HL-60 (cell line): ENCODE measurements at regions not wholly inside any gene's neighbourhood (a gene's known extent, or its start where the extent isn't known, plus 50 kb on each side); places are given as distances from the start of the nearest gene placed in this dataset.

Experiments used
- DNase-seq, 2 experiments: peaks; one replicate each; pipeline ENCODE4 v3.0.0-alpha.2; 2010 to 2020; ENCODE audit warnings: low read depth in 1 of 2, low spot score in 1 of 2
- H3K27ac ChIP-seq: fragments of 250-450 bp; sonication (Bioruptor Pico); replicated peaks from 2 replicates; pipeline ENCODE4 v1.5.1; 2020; ENCODE audit warnings: mild to moderate bottlenecking, moderate library complexity
- H3K27me3 ChIP-seq: fragments of 250-450 bp; sonication (Bioruptor Pico); 2 replicates; pipeline ENCODE4 v1.5.1; 2021; ENCODE audit warnings: mild to moderate bottlenecking, moderate library complexity; ENCODE audit not compliant: insufficient read depth, poor library complexity, severe bottlenecking
- H3K4me3 ChIP-seq: replicated peaks from 2 replicates; pipeline ENCODE4 v1.5.1; 2011; ENCODE audit warnings: mild to moderate bottlenecking, control low read depth, low read length; ENCODE audit not compliant: insufficient read depth
- CTCF ChIP-seq: IDR thresholded peaks from one replicate; pipeline ENCODE4 v1.5.1; 2011; ENCODE audit warnings: low read length, control low read depth, inconsistent platforms; ENCODE audit not compliant: insufficient read depth
- GABPA ChIP-seq: IDR thresholded peaks from 2 replicates; pipeline ENCODE4 v1.6.1; 2012; ENCODE audit warnings: low read depth
- POLR2AphosphoS5 ChIP-seq: IDR thresholded peaks from 2 replicates; pipeline ENCODE4 v1.6.1; 2012; ENCODE audit warnings: low read depth
- SPI1 ChIP-seq: IDR thresholded peaks from 2 replicates; pipeline ENCODE4 v1.6.1; 2012; ENCODE audit warnings: low read depth, mild to moderate bottlenecking, borderline replicate concordance
- TF ChIP-seq, protein P1 (sequence below): IDR thresholded peaks from 2 replicates; pipeline ENCODE4 v1.6.1; 2012; ENCODE audit warnings: low read depth; ENCODE audit not compliant: insufficient replicate concordance

GRCh38 chr14:56903304-56903969, 93.2 kb upstream of the OTX2 start:
- Histone ChIP-seq H3K27ac (no peak overlapping the region), H3K4me3 (no peak overlapping the region), H3K27me3 (peaks cover 9% of the 10 kb centered on the region)
- TF ChIP-seq, protein P1, sequence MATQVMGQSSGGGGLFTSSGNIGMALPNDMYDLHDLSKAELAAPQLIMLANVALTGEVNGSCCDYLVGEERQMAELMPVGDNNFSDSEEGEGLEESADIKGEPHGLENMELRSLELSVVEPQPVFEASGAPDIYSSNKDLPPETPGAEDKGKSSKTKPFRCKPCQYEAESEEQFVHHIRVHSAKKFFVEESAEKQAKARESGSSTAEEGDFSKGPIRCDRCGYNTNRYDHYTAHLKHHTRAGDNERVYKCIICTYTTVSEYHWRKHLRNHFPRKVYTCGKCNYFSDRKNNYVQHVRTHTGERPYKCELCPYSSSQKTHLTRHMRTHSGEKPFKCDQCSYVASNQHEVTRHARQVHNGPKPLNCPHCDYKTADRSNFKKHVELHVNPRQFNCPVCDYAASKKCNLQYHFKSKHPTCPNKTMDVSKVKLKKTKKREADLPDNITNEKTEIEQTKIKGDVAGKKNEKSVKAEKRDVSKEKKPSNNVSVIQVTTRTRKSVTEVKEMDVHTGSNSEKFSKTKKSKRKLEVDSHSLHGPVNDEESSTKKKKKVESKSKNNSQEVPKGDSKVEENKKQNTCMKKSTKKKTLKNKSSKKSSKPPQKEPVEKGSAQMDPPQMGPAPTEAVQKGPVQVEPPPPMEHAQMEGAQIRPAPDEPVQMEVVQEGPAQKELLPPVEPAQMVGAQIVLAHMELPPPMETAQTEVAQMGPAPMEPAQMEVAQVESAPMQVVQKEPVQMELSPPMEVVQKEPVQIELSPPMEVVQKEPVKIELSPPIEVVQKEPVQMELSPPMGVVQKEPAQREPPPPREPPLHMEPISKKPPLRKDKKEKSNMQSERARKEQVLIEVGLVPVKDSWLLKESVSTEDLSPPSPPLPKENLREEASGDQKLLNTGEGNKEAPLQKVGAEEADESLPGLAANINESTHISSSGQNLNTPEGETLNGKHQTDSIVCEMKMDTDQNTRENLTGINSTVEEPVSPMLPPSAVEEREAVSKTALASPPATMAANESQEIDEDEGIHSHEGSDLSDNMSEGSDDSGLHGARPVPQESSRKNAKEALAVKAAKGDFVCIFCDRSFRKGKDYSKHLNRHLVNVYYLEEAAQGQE = no peak
- TF ChIP-seq POLR2AphosphoS5 (no peak), CTCF (no peak), GABPA (no peak), SPI1 (no peak)
- no peak for DNase-seq

GRCh38 chr14:56902385-56902784, 92.1 kb upstream of the OTX2 start:
- no peak overlapping the region for H3K4me3 ChIP-seq
- H3K27ac ChIP-seq = no peak overlapping the region
- peaks cover 9% of the 10 kb centered on the region for H3K27me3 ChIP-seq
- DNase-seq = no peak
- TF ChIP-seq, protein P1 = no peak
- TF ChIP-seq POLR2AphosphoS5 (no peak), GABPA (no peak), CTCF (no peak), SPI1 (no peak)

- DNase-seq = no peak
- TF ChIP-seq, protein P1 = no peak
- TF ChIP-seq SPI1 (no peak), CTCF (no peak), GABPA (no peak), POLR2AphosphoS5 (no peak)
- Histone ChIP-seq H3K4me3 (no peak overlapping the region), H3K27me3 (peaks cover 9% of the 10 kb centered on the region), H3K27ac (no peak overlapping the region)
These were observed 90.4 kb upstream of the OTX2 start for GRCh38 chr14:56900726-56901125.
